ENCODE measurements at regions not wholly inside any gene's neighbourhood (a gene's known extent, or its start where the extent isn't known, plus 50 kb on each side); places are given as distances from the start of the nearest gene placed in this dataset.

GRCh38 chr12:24728366-24728765 lies 220.5 kb downstream of the BCAT1 start:
- peak; percentile 75 for TF ChIP-seq CTCF (IDR thresholded peaks at IDR 0.05; ENCODE audit: low read depth, low read length)
- no peak for TF ChIP-seq EZH2phosphoT487 (IDR thresholded peaks at IDR 0.05; ENCODE audit: low read depth)

Measured in OCI-LY3 (cell line).